ENCODE measurements at regions not wholly inside any gene's neighbourhood (a gene's known extent, or its start where the extent isn't known, plus 50 kb on each side); places are given as distances from the start of the nearest gene placed in this dataset.
A peak's percentile ranks its signal among the peaks of the same experiment; 100 is the strongest.

DNA sequence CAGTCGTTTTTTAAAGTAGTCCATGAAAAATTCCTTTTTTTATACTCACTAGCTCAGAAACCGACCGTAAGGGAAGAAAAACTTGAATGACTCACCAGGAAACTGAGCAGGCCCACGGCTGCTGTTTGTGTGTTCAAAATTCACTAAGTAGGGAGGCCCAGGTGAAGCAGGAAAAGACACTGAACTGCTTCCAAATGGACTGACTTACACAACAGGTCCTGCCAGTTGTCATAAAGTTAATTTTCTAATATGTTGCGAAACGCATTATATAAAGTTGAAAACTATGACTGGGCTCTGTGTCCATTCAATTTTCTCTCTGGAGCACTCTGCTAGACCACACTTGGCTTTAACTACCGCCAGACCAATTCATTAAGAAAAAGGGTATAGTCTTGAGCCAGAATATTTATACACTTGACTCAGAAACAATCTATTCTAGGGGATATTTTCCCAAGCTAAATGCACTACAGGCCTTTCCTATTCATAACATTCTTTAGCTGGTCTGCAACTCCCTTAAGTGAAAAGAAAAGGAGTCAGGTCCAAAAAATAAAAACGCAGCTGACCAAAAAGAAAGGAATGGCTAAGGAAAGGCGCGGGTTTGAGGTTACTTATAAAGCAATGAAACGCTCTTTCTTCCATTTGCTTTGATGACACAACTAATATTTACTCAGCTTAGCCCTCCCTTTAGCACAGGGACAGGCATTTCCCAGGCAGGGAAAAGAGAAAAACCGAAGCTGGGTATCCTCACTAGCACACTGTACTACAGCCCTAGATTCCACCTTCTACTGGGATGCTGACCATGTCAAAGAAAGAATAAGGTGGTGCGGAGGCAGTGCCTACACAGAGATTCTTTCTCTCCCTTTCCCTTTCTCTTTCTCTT, 306.3 kb upstream of the ESRRG start:
- DNase-seq (ENCODE audit: low read depth), result peak; percentile 78
- H3K4me3 ChIP-seq (ENCODE audit: low read depth, low read length), result no peak overlapping the region
- TF ChIP-seq, protein P1, sequence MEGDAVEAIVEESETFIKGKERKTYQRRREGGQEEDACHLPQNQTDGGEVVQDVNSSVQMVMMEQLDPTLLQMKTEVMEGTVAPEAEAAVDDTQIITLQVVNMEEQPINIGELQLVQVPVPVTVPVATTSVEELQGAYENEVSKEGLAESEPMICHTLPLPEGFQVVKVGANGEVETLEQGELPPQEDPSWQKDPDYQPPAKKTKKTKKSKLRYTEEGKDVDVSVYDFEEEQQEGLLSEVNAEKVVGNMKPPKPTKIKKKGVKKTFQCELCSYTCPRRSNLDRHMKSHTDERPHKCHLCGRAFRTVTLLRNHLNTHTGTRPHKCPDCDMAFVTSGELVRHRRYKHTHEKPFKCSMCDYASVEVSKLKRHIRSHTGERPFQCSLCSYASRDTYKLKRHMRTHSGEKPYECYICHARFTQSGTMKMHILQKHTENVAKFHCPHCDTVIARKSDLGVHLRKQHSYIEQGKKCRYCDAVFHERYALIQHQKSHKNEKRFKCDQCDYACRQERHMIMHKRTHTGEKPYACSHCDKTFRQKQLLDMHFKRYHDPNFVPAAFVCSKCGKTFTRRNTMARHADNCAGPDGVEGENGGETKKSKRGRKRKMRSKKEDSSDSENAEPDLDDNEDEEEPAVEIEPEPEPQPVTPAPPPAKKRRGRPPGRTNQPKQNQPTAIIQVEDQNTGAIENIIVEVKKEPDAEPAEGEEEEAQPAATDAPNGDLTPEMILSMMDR (IDR thresholded peaks at IDR 0.05; ENCODE audit: insufficient read depth, low read length), result no peak

DNA sequence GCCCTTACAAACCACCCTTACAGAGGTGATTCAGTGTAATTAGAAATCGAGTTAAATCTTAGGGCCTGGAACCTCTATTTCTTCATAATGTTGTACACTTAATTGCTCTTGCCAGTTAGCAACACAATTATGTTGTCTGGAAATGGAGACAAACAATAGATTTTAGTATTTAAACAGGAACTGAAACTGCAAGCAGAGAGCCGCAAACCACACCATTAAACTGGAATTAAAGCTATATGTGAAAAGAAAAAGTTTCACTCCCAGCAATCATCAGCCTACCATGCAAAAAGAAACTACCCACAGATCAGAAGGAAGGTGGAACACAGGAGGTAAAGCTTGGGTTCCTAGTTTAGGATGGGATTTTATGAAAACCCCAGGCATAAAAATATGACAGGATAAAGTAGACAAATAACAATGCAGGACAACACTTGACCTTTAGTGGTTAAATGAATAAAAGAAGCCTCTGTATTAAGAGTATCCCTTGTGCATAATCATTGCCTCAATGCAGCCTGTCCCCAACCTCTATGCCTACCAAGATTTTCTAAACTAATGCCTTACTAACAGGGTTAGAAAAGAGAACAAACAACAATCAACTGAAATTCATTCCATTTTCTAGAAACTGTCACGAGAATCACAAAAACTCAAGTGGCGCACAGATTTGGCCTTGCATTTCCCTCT, 304.3 kb upstream of the ESRRG start:
- DNase-seq (ENCODE audit: low read depth), result no peak
- no peak overlapping the region for H3K4me3 ChIP-seq (ENCODE audit: low read depth, low read length)
- TF ChIP-seq, protein P1 (IDR thresholded peaks at IDR 0.05; ENCODE audit: insufficient read depth, low read length), result no peak

DNA sequence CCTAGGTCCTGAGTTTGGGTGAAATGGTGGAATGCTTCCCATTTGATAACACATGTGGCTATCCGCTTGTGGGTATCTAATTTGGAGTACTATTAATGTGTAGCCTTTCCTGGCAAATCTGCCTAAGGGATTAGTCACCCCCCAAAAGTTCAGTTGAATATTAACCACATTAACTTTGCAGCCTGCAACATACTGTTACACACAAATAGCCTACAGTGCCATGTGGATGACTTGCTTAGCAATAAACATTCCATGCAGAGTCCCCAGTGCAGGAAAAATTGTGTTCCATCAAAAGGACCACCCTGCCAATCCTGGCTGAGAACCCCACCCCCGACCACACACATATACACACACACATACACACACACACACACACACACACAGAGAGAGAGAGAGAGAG, 303.3 kb upstream of the ESRRG start:
- TF ChIP-seq, protein P1 (IDR thresholded peaks at IDR 0.05; ENCODE audit: insufficient read depth, low read length), result no peak
- DNase-seq (ENCODE audit: low read depth), result no peak

DNA sequence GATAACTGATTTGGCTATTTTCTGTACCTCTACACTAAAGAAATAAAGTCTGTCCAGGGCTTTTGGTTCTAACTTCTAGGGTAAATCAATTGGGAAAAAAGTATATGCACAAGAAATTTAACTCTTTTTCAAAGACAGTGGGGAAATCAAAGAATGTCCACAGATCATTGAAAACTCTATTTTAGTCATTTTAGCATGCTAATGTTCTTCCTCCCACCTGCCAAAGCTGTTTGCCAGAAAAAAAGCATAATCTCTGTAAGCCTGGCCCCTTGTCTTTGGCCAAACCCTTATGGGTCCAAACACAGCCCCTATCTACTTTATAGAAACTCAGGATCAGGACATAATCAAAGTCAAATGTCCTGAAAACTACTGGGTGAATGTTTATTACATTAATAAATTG, 302.2 kb upstream of the ESRRG start:
- H3K4me3 ChIP-seq (ENCODE audit: low read depth, low read length), result no peak overlapping the region
- TF ChIP-seq, protein P1 (IDR thresholded peaks at IDR 0.05; ENCODE audit: insufficient read depth, low read length), result no peak
- DNase-seq (ENCODE audit: low read depth), result no peak

More for the DNA sequence above, 303.3 kb upstream of the ESRRG start:
- no peak overlapping the region for H3K4me3 ChIP-seq (ENCODE audit: low read depth, low read length)

DNA sequence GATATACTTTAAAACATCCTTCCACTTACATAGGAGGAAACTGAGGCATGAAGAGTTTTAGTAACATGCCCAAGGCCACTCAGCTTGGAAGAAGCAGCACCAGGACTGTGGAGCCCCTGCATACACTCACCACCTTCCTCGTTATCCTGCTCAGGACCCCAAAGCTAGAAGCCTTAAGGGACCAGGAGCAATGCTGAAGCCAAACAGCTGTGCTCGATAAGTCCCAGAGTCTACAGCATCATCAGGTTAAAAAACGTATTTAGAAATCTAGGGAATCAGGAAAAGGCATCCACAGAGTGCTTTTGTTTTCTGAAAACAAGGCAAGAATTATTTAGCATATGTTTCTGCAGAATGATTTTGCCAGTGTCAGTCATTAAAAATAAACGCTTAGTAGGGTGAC, 301.7 kb upstream of the ESRRG start:
- TF ChIP-seq, protein P1 (IDR thresholded peaks at IDR 0.05; ENCODE audit: insufficient read depth, low read length), result no peak
- H3K4me3 ChIP-seq (ENCODE audit: low read depth, low read length), result no peak overlapping the region
- no peak for DNase-seq (ENCODE audit: low read depth)

DNA sequence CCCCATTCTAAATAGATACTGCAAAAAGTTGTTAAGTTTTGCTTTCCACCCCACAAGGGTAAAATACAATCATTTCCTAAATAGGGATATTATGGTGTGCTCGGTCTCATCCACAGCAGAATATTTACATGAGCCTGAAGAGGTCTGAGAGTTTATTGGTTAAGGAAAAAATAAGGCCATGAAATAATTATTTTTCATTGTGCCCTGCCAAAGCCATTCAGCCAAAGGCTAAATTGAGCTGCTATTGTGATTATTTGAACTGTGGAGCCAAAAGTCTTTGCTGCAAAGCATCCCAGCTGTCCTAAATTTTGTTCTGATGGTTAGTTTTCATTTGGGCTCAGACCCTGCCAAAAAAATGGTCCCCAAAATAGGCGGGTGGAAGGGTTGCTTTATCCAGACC, 298.7 kb upstream of the ESRRG start:
- no peak for DNase-seq (ENCODE audit: low read depth)
- no peak overlapping the region for H3K4me3 ChIP-seq (ENCODE audit: low read depth, low read length)
- TF ChIP-seq, protein P1 (IDR thresholded peaks at IDR 0.05; ENCODE audit: insufficient read depth, low read length), result no peak
